ENCODE measurements at regions not wholly inside any gene's neighbourhood (a gene's known extent, or its start where the extent isn't known, plus 50 kb on each side); places are given as distances from the start of the nearest gene placed in this dataset.

DNA sequence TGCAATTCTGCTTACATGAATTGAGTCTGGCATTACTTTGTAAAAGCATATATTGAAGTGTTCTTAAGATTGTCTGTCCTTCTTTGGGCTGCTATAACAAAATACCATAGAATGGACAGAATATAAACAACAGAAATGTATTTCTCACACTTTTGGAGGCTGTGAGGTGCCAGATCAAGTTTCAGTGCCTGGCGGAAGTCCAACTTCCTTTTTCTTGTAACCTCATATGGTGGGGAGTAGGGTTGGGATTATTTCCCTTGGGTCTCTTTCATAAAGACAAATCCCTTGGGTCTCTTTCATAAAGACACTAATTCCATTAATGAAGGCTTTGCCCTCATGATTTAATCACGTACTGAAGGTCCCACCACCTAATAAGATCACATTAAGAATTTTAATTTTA, 199.3 kb upstream of the GRID2 start:
- TF ChIP-seq, protein P1, sequence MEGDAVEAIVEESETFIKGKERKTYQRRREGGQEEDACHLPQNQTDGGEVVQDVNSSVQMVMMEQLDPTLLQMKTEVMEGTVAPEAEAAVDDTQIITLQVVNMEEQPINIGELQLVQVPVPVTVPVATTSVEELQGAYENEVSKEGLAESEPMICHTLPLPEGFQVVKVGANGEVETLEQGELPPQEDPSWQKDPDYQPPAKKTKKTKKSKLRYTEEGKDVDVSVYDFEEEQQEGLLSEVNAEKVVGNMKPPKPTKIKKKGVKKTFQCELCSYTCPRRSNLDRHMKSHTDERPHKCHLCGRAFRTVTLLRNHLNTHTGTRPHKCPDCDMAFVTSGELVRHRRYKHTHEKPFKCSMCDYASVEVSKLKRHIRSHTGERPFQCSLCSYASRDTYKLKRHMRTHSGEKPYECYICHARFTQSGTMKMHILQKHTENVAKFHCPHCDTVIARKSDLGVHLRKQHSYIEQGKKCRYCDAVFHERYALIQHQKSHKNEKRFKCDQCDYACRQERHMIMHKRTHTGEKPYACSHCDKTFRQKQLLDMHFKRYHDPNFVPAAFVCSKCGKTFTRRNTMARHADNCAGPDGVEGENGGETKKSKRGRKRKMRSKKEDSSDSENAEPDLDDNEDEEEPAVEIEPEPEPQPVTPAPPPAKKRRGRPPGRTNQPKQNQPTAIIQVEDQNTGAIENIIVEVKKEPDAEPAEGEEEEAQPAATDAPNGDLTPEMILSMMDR (conservative IDR thresholded peaks at IDR 0.05): no peak
- TF ChIP-seq EZH2 (IDR thresholded peaks at IDR 0.05; ENCODE audit: low read depth): no peak

Measured in PC-9 (cell line).